ENCODE measurements at regions not wholly inside any gene's neighbourhood (a gene's known extent, or its start where the extent isn't known, plus 50 kb on each side); places are given as distances from the start of the nearest gene placed in this dataset.

GRCh38 chr11:123257370-123257769, 62.3 kb upstream of the CLMP start:
- CTCF ChIA-PET, result interaction anchor here (0.9 to 1.5 kb wide), 2 partner anchors 10 to 146 kb away, joined by 3 to 6 read pairs; no protein-coding TSS in a partner anchor
- Mint-ChIP-seq H3K36me3 (peaks cover 0 to 9% (median 3%) of the 10 kb centered on the region in 5 donors), H3K27ac (no peak overlapping the region), H3K9me3 (peaks cover 0 to 30% (median 13%) of the 10 kb centered on the region in 11 donors), H3K27me3 (peaks cover 5 to 40% (median 12%) of the 10 kb centered on the region in 5 donors), H3K4me1 (peaks cover 0 to 7% (median 4%) of the 10 kb centered on the region in 7 donors), H3K4me3 (no peak overlapping the region)
- no peaks in the 10 kb centered on the region for H3K36me3 ChIP-seq (ENCODE audit: control insufficient read depth in 2 of 3, insufficient read depth in 3 of 3, low read length in 3 of 3)
- H3K4me1 ChIP-seq (ENCODE audit: control insufficient read depth in 2 of 2, insufficient read depth in 2 of 2, low read length in 2 of 2), result no peaks in the 10 kb centered on the region
- POLR2A ChIA-PET, result no interaction called here
- H3K27ac ChIP-seq (ENCODE audit: low read depth, low read length), result no peak overlapping the region
- H3K27me3 ChIP-seq (ENCODE audit: control insufficient read depth in 2 of 2, insufficient read depth in 2 of 2, low read length in 2 of 2), result no peaks in the 10 kb centered on the region
- ATAC-seq, result no peak
- no peak overlapping the region for H3K4me3 ChIP-seq (ENCODE audit: low read length)
- peaks cover 0 to 8% (median 0%) of the 10 kb centered on the region in 3 experiments for H3K9me3 ChIP-seq (ENCODE audit: control insufficient read depth in 2 of 3, low read length in 3 of 3)
- intact Hi-C loops (cut with micrococcal nuclease), result no loop called here
- no peak for DNase-seq

- peaks cover 0 to 49% (median 5%) of the 10 kb centered on the region in 5 donors for H3K27me3 Mint-ChIP-seq
- CTCF ChIA-PET, result no interaction called here
Observed at GRCh38 chr11:123255909-123256308, 60.9 kb upstream of the CLMP start.

GRCh38 chr11:123254357-123254756, 59.3 kb upstream of the CLMP start:
- H3K27me3 Mint-ChIP-seq, result peaks cover 0 to 57% (median 7%) of the 10 kb centered on the region in 5 donors
- H3K4me1 Mint-ChIP-seq, result peaks cover 0 to 1% (median 0%) of the 10 kb centered on the region in 7 donors
- no peak overlapping the region for H3K4me3 ChIP-seq (ENCODE audit: low read length)
- H3K4me1 ChIP-seq (ENCODE audit: control insufficient read depth in 2 of 2, insufficient read depth in 2 of 2, low read length in 2 of 2), result no peaks in the 10 kb centered on the region
- no peak for DNase-seq
- no peaks in the 10 kb centered on the region for H3K27me3 ChIP-seq (ENCODE audit: control insufficient read depth in 2 of 2, insufficient read depth in 2 of 2, low read length in 2 of 2)
- no peaks in the 10 kb centered on the region for H3K36me3 ChIP-seq (ENCODE audit: control insufficient read depth in 2 of 3, insufficient read depth in 3 of 3, low read length in 3 of 3)
- ChIA-PET POLR2A (no interaction called here), CTCF (interaction anchor here (1.3 kb wide), 1 partner anchor 153 kb away, joined by 3 read pairs; no protein-coding TSS in a partner anchor)
- no peak overlapping the region for H3K27ac Mint-ChIP-seq
- H3K36me3 Mint-ChIP-seq, result peaks cover 0 to 9% (median 2%) of the 10 kb centered on the region in 5 donors
- H3K4me3 Mint-ChIP-seq, result no peak overlapping the region
- peaks cover 0 to 25% (median 12%) of the 10 kb centered on the region in 11 donors for H3K9me3 Mint-ChIP-seq
- intact Hi-C loops (cut with micrococcal nuclease), result no loop called here
- H3K27ac ChIP-seq (ENCODE audit: low read depth, low read length), result no peak overlapping the region
- H3K9me3 ChIP-seq (ENCODE audit: control insufficient read depth in 2 of 3, low read length in 3 of 3), result peaks cover 0 to 8% (median 0%) of the 10 kb centered on the region in 3 experiments
- no peak for ATAC-seq

More at GRCh38 chr11:123255909-123256308, 60.9 kb upstream of the CLMP start:
- POLR2A ChIA-PET, result no interaction called here
- peaks cover 0 to 9% (median 3%) of the 10 kb centered on the region in 5 donors for H3K36me3 Mint-ChIP-seq
- ATAC-seq (no peak), DNase-seq (no peak)
- H3K4me3 Mint-ChIP-seq, result no peak overlapping the region
- intact Hi-C loops (cut with micrococcal nuclease), result no loop called here
- no peak overlapping the region for H3K27ac Mint-ChIP-seq
- H3K27ac ChIP-seq (ENCODE audit: low read depth, low read length), result no peak overlapping the region
- H3K4me1 ChIP-seq (ENCODE audit: control insufficient read depth in 2 of 2, insufficient read depth in 2 of 2, low read length in 2 of 2), result no peaks in the 10 kb centered on the region
- no peak overlapping the region for H3K4me3 ChIP-seq (ENCODE audit: low read length)
- no peaks in the 10 kb centered on the region for H3K36me3 ChIP-seq (ENCODE audit: control insufficient read depth in 2 of 3, insufficient read depth in 3 of 3, low read length in 3 of 3)
- H3K27me3 ChIP-seq (ENCODE audit: control insufficient read depth in 2 of 2, insufficient read depth in 2 of 2, low read length in 2 of 2), result no peaks in the 10 kb centered on the region
- peaks cover 0 to 30% (median 13%) of the 10 kb centered on the region in 11 donors for H3K9me3 Mint-ChIP-seq
- peaks cover 0 to 1% (median 0%) of the 10 kb centered on the region in 7 donors for H3K4me1 Mint-ChIP-seq
- H3K9me3 ChIP-seq (ENCODE audit: control insufficient read depth in 2 of 3, low read length in 3 of 3), result peaks cover 0 to 8% (median 0%) of the 10 kb centered on the region in 3 experiments

GRCh38 chr11:123253911-123254310, 58.9 kb upstream of the CLMP start:
- H3K4me3 ChIP-seq (ENCODE audit: low read length), result no peak overlapping the region
- no peaks in the 10 kb centered on the region for H3K36me3 ChIP-seq (ENCODE audit: control insufficient read depth in 2 of 3, insufficient read depth in 3 of 3, low read length in 3 of 3)
- ChIA-PET CTCF (no interaction called here), POLR2A (no interaction called here)
- H3K36me3 Mint-ChIP-seq, result peaks cover 0 to 6% (median 0%) of the 10 kb centered on the region in 5 donors
- H3K27ac ChIP-seq (ENCODE audit: low read depth, low read length), result no peak overlapping the region
- peaks cover 0 to 1% (median 0%) of the 10 kb centered on the region in 7 donors for H3K4me1 Mint-ChIP-seq
- H3K27ac Mint-ChIP-seq, result no peak overlapping the region
- ATAC-seq (no peak), DNase-seq (no peak)
- no peak overlapping the region for H3K4me3 Mint-ChIP-seq
- H3K9me3 Mint-ChIP-seq, result peaks cover 0 to 21% (median 8%) of the 10 kb centered on the region in 11 donors
- H3K9me3 ChIP-seq (ENCODE audit: control insufficient read depth in 2 of 3, low read length in 3 of 3), result peaks cover 0 to 7% (median 0%) of the 10 kb centered on the region in 3 experiments
- H3K27me3 Mint-ChIP-seq, result peaks cover under 1 to 56% (median 8%) of the 10 kb centered on the region in 5 donors
- intact Hi-C loops (cut with micrococcal nuclease), result no loop called here
- no peaks in the 10 kb centered on the region for H3K27me3 ChIP-seq (ENCODE audit: control insufficient read depth in 2 of 2, insufficient read depth in 2 of 2, low read length in 2 of 2)
- H3K4me1 ChIP-seq (ENCODE audit: control insufficient read depth in 2 of 2, insufficient read depth in 2 of 2, low read length in 2 of 2), result no peaks in the 10 kb centered on the region

- Mint-ChIP-seq H3K36me3 (peaks cover 0 to 6% (median 0%) of the 10 kb centered on the region in 5 donors), H3K4me1 (peaks cover 0 to 1% (median 0%) of the 10 kb centered on the region in 7 donors), H3K27me3 (peaks cover 6 to 58% (median 12%) of the 10 kb centered on the region in 5 donors), H3K9me3 (peaks cover 0 to 15% (median 5%) of the 10 kb centered on the region in 11 donors), H3K4me3 (no peak overlapping the region), H3K27ac (no peak overlapping the region)
- Histone ChIP-seq H3K36me3 (ENCODE audit: control insufficient read depth in 2 of 3, insufficient read depth in 3 of 3, low read length in 3 of 3) (no peaks in the 10 kb centered on the region), H3K4me3 (ENCODE audit: low read length) (no peak overlapping the region), H3K9me3 (ENCODE audit: control insufficient read depth in 2 of 3, low read length in 3 of 3) (no peaks in the 10 kb centered on the region), H3K27ac (ENCODE audit: low read depth, low read length) (no peak overlapping the region), H3K27me3 (ENCODE audit: control insufficient read depth in 2 of 2, insufficient read depth in 2 of 2, low read length in 2 of 2) (no peaks in the 10 kb centered on the region), H3K4me1 (ENCODE audit: control insufficient read depth in 2 of 2, insufficient read depth in 2 of 2, low read length in 2 of 2) (no peaks in the 10 kb centered on the region)
- ChIA-PET POLR2A (no interaction called here), CTCF (no interaction called here)
- ATAC-seq (no peak), DNase-seq (no peak)
- intact Hi-C loops (cut with micrococcal nuclease), result no loop called here
Observed at GRCh38 chr11:123253223-123253622, 58.2 kb upstream of the CLMP start.

- Histone ChIP-seq H3K27ac (ENCODE audit: low read depth, low read length) (no peak overlapping the region), H3K4me3 (ENCODE audit: low read length) (no peak overlapping the region), H3K27me3 (ENCODE audit: control insufficient read depth in 2 of 2, insufficient read depth in 2 of 2, low read length in 2 of 2) (no peaks in the 10 kb centered on the region), H3K9me3 (ENCODE audit: control insufficient read depth in 2 of 3, low read length in 3 of 3) (no peaks in the 10 kb centered on the region), H3K4me1 (ENCODE audit: control insufficient read depth in 2 of 2, insufficient read depth in 2 of 2, low read length in 2 of 2) (no peaks in the 10 kb centered on the region), H3K36me3 (ENCODE audit: control insufficient read depth in 2 of 3, insufficient read depth in 3 of 3, low read length in 3 of 3) (no peaks in the 10 kb centered on the region)
- H3K27ac Mint-ChIP-seq, result no peak overlapping the region
- CTCF ChIA-PET, result interaction anchor here (1.1 kb wide), 1 partner anchor 9 kb away, joined by 4 read pairs; no protein-coding TSS in a partner anchor
- no peaks in the 10 kb centered on the region for H3K36me3 Mint-ChIP-seq
- H3K4me1 Mint-ChIP-seq, result peaks cover 0 to 7% (median 5%) of the 10 kb centered on the region in 7 donors
- peaks cover 0 to 6% (median 0%) of the 10 kb centered on the region in 11 donors for H3K9me3 Mint-ChIP-seq
- H3K4me3 Mint-ChIP-seq, result no peak overlapping the region
- POLR2A ChIA-PET, result interaction anchor here (0.6 kb wide), 1 partner anchor 30 kb away, joined by 3 read pairs; no protein-coding TSS in a partner anchor
- ATAC-seq (no peak), DNase-seq (no peak)
- intact Hi-C loops (cut with micrococcal nuclease), result no loop called here
- peaks cover 5 to 63% (median 13%) of the 10 kb centered on the region in 5 donors for H3K27me3 Mint-ChIP-seq
Observed at GRCh38 chr11:123251657-123252344, 56.8 kb upstream of the CLMP start.
